Progenitor cell of endocrine pancreas (in vitro differentiated cells): ENCODE measurements at regions not wholly inside any gene's neighbourhood (a gene's known extent, or its start where the extent isn't known, plus 50 kb on each side); places are given as distances from the start of the nearest gene placed in this dataset.

Experiments
- DNase-seq: peaks from one replicate; pipeline ENCODE4 v3.0.0; 2021; ENCODE audit warnings: low spot score; ENCODE audit not compliant: unreplicated experiment
- H3K27ac Mint-ChIP-seq: 2 replicates; pipeline ENCODE4 v1.8.0; 2021; ENCODE audit warnings: mild to moderate bottlenecking, moderate library complexity, mixed read lengths
- H3K27me3 Mint-ChIP-seq: 2 replicates; pipeline ENCODE4 v1.8.0; 2021; ENCODE audit warnings: mixed read lengths
- H3K36me3 Mint-ChIP-seq: 2 replicates; pipeline ENCODE4 v1.8.0; 2022; ENCODE audit warnings: mixed read lengths; ENCODE audit not compliant: insufficient read depth
- H3K4me1 Mint-ChIP-seq: 2 replicates; pipeline ENCODE4 v1.8.0; 2021; ENCODE audit warnings: low read depth, mixed read lengths
- H3K4me3 Mint-ChIP-seq: 2 replicates; pipeline ENCODE4 v1.8.0; 2021; ENCODE audit warnings: low read depth, mild to moderate bottlenecking, moderate library complexity, mixed read lengths
- H3K9me3 Mint-ChIP-seq: 2 replicates; pipeline ENCODE4 v1.8.0; 2021; ENCODE audit warnings: low read depth, mixed read lengths
- TF ChIP-seq, protein P1 (sequence below): fragments of 200-600 bp; sonication (generic); IDR thresholded peaks from one replicate; pipeline ENCODE4 v1.5.0; 2021; ENCODE audit warnings: antibody characterized with exemption, mild to moderate bottlenecking; ENCODE audit not compliant: unreplicated experiment

DNA sequence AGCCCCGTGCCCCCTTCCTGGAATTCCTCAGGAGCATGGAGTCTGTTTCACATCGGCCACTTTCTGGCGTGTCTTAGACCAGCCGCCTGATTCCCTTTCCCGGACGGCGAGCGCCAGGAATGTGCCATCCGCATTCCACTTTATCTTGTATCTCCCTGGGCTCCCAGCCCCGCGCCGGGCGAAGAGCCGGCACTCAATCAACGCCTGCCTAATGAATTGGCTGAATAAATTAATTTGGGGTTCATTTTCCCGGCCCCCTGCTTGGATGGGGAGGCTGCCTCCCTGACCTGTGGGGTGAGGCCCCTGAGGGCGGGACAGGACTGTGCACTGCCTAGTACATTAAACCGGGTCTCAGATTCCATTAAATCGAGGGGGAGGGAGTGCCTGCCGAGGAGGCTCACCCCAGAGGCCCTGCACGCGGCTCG is 282.3 kb upstream of the TNRC6C start:
- no peak overlapping the region for H3K27ac Mint-ChIP-seq
- peaks cover 2% of the 10 kb centered on the region for H3K4me1 Mint-ChIP-seq
- peaks cover 4% of the 10 kb centered on the region for H3K9me3 Mint-ChIP-seq
- TF ChIP-seq, protein P1, sequence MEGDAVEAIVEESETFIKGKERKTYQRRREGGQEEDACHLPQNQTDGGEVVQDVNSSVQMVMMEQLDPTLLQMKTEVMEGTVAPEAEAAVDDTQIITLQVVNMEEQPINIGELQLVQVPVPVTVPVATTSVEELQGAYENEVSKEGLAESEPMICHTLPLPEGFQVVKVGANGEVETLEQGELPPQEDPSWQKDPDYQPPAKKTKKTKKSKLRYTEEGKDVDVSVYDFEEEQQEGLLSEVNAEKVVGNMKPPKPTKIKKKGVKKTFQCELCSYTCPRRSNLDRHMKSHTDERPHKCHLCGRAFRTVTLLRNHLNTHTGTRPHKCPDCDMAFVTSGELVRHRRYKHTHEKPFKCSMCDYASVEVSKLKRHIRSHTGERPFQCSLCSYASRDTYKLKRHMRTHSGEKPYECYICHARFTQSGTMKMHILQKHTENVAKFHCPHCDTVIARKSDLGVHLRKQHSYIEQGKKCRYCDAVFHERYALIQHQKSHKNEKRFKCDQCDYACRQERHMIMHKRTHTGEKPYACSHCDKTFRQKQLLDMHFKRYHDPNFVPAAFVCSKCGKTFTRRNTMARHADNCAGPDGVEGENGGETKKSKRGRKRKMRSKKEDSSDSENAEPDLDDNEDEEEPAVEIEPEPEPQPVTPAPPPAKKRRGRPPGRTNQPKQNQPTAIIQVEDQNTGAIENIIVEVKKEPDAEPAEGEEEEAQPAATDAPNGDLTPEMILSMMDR: no peak
- no peak overlapping the region for H3K4me3 Mint-ChIP-seq
- peaks cover 38% of the 10 kb centered on the region for H3K27me3 Mint-ChIP-seq
- no peak for DNase-seq
- H3K36me3 Mint-ChIP-seq: no peaks in the 10 kb centered on the region

DNA sequence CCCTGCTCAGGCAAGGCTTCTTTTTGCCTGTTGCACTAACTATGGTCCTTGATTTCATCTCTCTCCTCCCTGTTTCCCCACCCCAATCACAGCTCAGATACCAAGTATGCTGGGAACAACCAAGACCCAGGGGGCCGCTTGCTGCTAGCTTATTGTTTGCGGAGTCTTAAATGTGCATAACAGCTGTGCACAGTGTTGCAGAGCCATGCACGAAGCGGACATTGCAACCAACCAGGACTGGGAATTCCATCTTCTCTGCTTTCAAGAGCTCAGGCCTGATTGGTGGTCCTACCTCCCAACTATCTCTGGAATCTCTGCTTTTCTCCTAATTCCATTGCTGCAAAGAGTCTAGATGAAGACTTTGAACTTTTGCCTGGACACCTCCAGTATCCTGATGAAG is 281.3 kb upstream of the TNRC6C start:
- Mint-ChIP-seq H3K9me3 (peaks cover 4% of the 10 kb centered on the region), H3K27ac (no peak overlapping the region), H3K27me3 (peaks cover 34% of the 10 kb centered on the region), H3K36me3 (no peaks in the 10 kb centered on the region), H3K4me3 (no peak overlapping the region), H3K4me1 (peaks cover 2% of the 10 kb centered on the region)
- TF ChIP-seq, protein P1: no peak
- DNase-seq: no peak

DNA sequence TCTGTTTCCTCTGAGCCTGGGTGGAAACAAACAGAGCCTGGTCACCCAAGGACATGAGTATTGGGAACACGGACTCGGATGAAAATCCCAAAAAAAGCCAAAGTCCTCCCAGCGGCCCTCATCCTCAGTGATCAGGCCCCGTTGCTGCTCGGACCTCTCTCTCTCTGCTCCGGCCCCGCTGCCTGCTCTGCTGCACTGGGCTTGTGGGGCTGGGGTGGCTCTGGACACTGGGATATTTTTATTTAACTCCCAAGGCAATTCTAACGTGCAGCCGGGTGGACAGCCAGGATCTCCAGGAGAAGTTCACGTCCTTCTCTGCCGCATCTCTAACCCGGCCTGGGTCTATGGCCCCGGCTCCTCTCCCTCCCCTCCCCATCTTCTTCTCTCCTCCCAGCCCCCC is 280.9 kb upstream of the TNRC6C start:
- Mint-ChIP-seq H3K36me3 (no peaks in the 10 kb centered on the region), H3K9me3 (peaks cover 4% of the 10 kb centered on the region), H3K4me1 (peaks cover 2% of the 10 kb centered on the region), H3K27me3 (peaks cover 31% of the 10 kb centered on the region), H3K27ac (no peak overlapping the region), H3K4me3 (no peak overlapping the region)
- no peak for DNase-seq
- TF ChIP-seq, protein P1: no peak

- DNase-seq: no peak
- peaks cover 28% of the 10 kb centered on the region for H3K27me3 Mint-ChIP-seq
- peaks cover 2% of the 10 kb centered on the region for H3K4me1 Mint-ChIP-seq
- no peak overlapping the region for H3K27ac Mint-ChIP-seq
- no peak overlapping the region for H3K4me3 Mint-ChIP-seq
- H3K36me3 Mint-ChIP-seq: no peaks in the 10 kb centered on the region
- TF ChIP-seq, protein P1: no peak
- no peaks in the 10 kb centered on the region for H3K9me3 Mint-ChIP-seq
Measured at GRCh38 chr17:77679589-77679988, 278.9 kb upstream of the TNRC6C start.

DNA sequence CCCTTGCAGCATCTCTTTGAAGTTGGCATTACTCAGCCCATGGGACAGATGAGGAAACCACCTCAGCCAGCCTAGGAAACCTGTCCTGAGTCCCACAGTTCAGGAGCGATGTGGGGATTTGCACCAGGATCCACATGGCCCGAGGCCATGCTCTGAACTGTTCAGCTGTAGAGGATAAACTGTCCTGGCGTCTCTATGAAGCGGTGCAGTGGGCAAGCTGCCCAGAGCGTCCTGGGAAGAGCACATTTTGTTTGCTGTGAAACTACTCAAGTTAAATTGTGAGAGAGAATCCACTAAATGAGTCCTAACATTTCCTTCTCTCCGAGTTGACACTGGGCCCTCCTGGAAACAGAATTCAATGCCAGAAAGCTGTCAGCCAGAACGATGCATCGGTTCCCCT is 276.6 kb upstream of the TNRC6C start:
- peaks cover 2% of the 10 kb centered on the region for H3K4me1 Mint-ChIP-seq
- DNase-seq: no peak
- peaks cover 41% of the 10 kb centered on the region for H3K27me3 Mint-ChIP-seq
- H3K9me3 Mint-ChIP-seq: no peaks in the 10 kb centered on the region
- no peak overlapping the region for H3K27ac Mint-ChIP-seq
- TF ChIP-seq, protein P1: no peak
- no peaks in the 10 kb centered on the region for H3K36me3 Mint-ChIP-seq
- no peak overlapping the region for H3K4me3 Mint-ChIP-seq
